Left forelimb (tissue), 1 donor: ENCODE measurements at regions not wholly inside any gene's neighbourhood (a gene's known extent, or its start where the extent isn't known, plus 50 kb on each side); places are given as distances from the start of the nearest gene placed in this dataset.

Experiments used
- DNase-seq: peaks from one replicate; pipeline ENCODE4 v3.0.0-alpha.2; 2018; ENCODE audit warnings: low spot score

DNA sequence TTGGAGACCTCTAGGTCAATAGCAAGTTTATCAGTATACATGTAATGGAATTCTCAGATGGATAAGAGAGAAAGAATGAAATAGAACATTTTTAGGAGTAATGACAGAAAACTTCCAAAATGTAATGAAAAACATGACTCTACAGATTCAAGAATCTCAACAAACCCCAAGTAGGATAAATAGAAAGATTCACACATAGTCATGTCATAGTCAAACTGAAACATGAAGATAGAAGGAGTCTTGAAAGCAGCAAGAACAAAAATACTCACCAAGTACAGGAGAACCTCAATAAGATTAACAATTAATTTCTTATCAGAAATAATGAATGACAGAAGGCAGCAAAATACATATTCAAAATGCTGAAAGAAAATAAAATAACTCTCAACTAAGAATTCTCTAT lies 164.5 kb downstream of the SPATA31D1 start:
- no peak for DNase-seq

DNA sequence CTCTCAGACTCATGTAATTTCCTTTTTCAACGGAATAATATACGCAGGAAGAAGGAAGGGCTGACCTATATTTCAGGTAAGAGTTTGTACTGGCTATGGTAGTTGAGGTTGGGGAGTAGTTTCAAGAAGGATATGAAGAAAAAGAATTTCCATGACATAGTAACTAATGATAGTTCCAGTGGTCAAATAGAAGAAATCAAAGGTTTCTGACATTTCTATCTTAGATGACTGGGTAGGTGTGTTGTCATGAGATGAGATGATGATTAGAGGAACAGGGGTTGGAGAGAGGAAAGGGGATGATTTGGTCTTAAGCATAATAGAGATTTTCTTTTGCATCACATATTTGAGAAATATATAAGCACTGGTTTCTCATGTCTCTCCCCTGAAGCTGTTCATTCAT lies 166.0 kb downstream of the SPATA31D1 start:
- DNase-seq: no peak

DNA sequence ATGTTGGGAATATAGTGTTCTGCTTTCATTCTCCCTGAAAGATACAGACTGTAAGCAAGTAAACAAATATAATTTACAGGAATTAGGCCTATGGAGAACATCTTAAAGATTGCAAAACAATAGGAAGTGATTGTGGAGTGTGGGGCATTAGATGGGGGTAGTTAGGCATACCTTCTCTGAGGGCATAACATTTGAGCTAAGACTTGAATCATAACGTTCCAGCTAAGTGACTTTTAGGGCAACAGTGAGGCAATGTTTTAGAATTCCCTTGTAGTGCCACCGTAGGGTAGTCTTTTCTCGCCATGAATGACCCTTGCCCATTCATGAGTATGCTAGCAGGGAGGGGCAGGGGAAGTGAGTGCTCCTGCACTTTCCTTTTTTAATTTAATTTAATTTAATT lies 173.3 kb downstream of the SPATA31D1 start:
- no peak for DNase-seq

DNA sequence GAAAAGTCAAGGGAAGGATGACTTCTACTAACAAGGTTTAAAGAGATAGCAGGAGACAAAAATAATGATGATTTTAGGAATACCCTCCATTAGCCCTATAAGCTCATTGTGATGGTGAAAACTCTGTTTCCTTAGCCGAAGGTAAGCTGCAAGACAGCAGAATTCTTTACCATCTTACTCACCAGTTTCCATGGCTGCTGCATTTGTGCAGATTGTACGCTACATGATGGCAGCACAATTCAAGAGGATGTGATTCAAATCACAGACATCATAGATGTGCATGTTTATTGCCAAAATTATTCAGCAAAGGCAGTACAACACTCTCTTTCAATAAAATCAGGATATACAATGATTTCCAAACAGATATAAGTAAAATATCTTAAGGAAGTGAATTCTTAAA lies 175.6 kb downstream of the SPATA31D1 start:
- DNase-seq: no peak

DNA sequence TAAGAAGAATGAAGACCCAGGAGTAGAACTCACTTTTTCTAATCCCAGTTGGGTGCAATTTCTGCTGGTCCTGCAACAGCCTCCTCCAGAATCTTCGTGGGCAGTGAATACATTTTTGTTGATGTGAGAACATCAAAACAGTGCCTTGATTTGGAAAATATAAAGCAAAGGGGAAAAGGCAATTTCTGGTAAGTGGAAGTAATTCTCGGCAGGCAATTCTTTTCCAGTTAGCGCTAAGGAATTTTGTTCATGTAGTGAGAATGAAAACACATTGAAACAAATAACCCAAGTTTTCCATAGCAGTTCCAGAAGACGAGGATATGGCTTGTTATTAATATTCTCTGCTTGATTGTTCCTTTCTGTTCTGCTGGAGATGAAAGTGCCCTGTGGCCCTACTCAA lies 178.7 kb downstream of the SPATA31D1 start:
- no peak for DNase-seq

DNA sequence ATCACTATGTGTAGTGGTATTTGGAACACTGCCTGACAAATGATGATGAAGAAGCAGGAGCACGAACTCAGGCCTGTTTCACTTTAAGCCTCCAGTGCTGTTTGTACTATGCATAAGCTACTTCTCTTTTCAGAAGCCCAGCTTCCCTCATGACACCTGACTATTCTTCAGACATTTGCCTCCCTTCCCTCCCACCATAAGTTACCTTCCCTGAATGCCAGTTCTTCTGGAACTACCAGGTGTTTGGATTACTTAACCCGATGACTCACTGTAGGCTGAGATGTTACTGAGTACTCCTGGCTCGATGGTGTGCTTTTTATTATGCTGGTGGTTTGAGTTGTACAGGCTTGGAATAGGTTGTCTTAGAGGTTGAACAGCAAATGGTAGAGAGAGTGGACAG lies 180.0 kb downstream of the SPATA31D1 start:
- DNase-seq: no peak

DNA sequence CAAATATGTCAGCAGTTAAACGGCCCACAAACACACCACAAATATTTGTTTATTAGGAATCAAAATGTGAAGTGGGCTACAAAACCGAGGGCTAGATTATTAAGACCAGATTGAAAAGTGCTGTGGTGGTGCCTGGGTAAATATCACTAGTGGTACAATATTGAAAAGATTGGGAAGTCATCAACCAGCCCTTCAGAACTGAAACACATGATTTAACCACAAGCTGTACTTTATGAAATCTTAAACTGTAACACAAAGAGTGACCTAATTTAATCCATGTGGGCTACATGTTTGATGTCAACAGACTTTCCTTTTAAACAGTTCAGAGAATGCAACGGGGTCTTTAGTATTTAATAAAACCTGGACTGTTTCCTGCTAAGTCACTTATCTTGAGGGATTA lies 182.3 kb downstream of the SPATA31D1 start:
- no peak for DNase-seq

DNA sequence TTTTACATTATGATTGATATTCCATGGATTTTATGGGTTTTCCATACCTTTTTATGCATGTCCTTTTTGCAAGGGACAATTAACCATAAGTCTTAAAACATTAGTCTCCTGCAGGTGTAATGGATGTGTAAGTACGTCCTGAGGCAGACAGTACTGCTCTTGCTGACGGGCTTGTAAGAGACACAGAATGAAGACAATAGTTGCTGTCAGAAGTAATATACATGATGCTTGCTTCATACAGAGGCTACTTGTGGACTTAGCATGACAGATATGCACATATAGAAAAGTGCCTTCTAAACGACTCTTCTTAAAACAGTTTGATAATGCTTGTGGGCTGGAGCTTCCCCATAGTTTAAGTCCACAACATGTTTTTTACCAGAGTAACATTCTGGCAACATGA lies 182.7 kb downstream of the SPATA31D1 start:
- no peak for DNase-seq

DNA sequence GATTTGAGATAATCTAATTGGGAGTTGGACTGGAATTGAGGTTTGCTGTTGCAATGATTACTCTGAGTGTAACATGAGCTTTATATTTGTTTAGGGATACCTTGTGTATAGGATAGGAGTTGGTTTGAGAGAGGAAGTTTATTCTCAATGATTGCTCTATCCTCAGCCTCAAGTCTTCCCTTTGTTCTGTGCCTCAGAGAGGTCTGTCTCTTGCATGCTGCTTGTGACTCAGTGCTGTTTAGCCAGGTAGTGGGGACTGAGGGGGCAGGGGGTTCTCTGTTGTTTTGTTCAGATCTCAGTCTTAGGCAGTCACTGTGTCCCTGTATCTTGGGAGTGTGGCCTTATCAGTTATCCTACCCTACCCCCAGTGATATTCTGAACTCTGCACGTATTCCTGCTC lies 192.1 kb downstream of the SPATA31D1 start:
- no peak for DNase-seq

DNA sequence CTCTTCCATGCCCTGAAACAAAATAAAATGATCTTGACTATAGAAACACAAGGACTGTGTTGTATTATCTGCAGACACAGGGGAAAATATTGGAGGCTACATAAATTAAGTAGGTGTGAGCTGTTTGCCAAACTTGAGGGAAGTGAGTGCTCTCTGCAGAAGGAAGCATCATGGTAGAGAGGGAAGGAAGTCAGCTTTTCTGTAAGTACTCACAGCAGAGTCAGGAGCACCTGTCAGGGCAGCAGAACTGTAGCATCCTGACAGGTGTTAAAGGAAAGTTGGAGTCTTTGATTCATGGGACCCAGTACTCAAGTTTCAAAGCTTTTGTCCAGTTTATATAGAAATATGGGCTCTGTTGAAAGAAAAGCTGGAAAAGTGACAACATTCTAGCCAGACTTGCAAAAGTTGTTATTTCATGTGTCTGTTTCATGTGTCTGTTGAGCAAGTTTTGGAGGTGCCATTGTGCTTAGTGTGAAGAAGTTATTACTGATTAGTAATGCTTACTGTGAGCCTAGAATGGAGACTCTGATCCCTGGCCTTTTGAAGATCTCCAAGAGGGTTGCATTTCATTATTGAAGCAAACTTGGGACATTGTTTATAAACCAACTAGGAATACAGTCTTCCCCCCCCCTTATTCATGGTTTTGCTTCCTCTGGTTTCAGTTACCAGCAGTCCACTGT lies 194.7 kb downstream of the SPATA31D1 start:
- no peak for DNase-seq

DNA sequence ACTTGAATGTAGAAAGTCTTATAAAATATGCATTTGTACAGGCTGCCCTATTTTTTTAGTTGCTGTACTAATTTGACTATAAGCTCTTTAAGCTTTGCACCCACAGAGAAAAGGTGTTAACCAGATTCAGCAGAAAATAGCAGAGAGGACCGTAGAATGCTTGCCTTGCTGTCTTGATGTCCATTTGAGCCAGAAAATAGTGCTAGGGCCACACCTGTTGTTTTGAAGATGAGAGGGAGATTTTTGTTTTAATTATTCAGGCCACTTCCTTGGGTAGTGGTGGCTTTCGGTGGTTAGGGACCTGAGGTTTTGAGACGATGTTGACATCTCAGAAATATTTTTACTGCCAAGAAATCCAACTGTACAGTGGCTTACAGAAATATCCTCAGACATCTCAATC lies 196.0 kb downstream of the SPATA31D1 start:
- no peak for DNase-seq

DNA sequence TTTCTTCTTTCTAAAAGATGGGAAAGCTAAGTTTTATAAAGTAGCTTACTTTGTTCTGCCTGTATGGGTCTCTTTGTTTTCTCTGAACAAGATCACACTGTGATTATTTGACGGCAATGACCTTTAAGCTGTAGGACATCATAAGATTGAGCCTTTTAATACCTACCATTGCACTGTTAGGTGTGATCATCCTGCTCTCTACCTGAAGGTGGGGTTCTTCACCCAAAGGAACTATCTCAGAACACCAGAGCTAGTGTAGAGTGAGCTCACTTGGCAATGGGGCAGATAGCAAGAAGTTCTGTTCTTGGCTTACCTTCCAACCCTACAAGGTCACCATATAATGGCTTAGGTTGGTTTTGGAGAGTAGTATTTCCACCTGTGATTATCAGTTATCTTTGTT lies 200.2 kb downstream of the SPATA31D1 start:
- DNase-seq: no peak

DNA sequence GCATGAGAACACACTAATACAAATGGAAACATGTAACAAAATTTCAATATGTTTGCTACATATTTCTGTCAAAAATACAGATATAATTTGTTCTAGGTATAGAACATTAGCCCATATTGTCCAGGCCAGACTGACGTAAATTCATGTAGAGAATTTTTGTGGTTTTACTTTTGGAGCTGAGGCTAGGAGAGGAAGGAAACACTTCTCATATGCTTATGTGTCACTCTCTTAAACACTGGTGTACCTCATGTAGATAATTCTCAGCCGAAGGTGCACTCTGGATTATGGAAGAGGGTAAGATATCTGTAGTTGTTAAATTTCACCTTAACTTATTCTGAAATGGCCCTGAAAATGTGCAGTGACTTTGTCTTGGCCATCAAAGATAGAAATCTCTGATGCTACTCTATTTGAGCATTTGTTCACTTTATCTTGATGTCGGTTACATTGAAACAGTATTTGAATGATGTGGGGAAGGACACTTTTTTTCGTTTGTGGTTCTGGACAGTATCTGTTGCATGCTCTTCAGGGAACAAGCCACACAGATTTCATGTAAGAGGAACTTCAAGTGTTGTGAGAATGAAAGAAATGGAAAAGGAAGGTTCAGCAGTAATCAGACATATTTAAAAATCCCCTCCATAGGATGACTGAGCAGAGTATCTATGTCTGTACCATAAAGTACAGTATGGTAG lies 202.7 kb downstream of the SPATA31D1 start:
- no peak for DNase-seq

DNA sequence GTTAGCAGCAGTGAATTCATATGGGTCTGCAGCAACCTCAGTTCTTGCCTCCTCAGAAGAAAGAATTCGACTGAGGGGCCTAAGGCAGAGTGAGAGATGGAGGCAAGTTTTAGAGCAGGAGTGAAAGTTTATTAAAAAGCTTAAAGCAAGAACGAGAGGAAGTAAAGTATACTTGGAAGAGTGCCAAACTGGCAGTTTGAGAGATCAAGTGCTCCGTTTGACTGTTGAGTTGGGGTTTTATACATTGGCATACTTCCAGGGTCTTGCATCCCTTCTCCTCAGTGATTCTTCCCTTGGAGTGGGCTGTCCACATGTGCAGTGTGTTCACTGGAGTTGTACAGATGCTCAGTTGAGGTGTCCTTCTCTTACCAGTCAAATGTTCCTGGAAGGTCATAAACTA lies 203.6 kb downstream of the SPATA31D1 start:
- no peak for DNase-seq

DNA sequence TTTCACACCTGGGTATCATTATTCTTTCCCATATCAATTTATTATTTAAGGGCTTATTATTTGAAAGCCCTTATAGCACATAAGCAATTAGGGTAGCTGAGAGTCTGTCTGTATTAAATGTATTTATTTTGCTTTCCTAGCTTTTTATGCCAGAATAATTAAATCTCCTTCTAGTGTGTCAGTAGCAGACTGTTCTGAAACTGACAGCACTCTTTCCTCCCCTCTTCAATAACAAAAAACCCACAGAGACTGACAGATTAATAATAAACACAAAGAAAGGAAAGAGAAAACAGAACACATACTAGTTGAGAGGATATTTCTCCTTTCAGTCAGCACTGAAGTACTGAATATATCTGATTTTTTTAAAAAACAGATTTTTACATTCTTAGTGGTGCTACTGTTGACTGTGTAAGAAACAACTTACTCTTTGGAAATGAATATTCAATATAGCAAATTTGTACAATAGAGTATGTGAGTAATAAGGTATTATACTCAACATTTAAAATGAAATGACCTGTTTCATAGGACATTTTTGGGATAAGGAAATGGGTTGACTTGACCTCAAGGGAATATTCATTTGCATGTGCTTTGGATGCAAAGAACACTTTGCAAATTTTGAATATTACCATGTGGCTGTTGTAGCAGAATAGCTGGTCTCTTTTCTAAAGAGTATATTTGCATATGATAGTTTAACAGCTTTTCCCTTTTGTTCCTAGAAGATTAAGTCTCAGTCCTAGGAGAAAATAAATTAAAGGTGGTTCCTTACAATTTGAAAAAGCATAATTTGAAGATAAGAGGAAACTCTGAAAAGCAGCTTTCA lies 208.3 kb downstream of the SPATA31D1 start:
- DNase-seq: no peak

DNA sequence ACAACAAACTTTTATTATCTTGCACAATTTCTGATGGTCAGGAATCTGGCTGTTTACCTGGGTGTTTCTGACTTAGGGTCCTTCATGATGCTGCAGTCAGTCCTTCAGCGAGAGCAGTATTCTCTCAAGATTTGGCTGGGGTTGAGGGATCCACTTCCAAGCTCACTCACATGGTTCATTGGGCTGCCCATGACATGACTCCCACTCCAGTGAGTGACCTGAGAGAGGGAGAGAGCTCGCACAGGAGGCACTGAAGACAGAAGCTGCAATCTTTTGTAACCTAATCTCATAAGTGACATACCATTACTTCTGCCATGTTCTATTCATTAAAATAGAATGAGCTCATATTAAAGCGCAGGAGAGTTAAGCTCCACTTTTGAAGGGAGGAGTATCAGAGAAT lies 212.6 kb downstream of the SPATA31D1 start:
- DNase-seq: no peak

DNA sequence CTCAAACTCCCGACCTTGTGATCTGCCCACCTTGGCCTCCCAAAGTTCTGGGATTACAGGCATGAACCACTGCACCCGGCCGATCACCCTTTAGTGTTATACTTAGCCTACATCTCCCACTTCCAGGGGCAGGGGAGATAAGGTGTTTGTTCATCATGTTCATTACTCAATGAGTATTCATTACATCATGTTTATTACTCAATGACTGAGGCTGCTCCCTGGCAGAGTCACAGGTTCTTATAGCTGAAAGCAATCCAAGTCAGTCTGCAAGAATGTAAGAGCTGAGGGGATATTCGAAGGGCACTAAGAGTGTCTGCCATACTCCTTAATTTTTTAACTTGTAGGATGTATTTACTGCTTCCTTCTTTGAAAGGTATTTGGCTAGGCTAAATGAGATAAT lies 214.2 kb downstream of the SPATA31D1 start:
- DNase-seq: no peak

DNA sequence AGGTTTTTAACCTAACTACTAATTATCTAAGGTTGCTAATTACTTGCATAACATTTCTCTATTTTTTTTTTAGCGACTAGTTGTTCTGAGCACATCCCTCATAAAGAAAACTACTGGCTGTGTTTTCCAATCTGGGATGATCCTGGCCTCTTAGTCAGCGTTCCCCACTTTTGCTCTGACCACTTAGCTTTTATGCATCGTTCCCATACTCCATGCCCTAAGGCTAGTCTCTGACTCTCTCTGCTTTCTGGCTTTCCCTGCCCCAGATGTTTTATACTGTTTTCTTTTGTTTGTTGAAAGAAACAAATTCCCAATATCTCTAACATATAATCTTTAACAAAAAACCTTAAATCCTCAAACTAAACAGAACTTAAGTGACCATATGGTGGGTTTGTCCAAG lies 217.9 kb downstream of the SPATA31D1 start:
- DNase-seq: no peak

DNA sequence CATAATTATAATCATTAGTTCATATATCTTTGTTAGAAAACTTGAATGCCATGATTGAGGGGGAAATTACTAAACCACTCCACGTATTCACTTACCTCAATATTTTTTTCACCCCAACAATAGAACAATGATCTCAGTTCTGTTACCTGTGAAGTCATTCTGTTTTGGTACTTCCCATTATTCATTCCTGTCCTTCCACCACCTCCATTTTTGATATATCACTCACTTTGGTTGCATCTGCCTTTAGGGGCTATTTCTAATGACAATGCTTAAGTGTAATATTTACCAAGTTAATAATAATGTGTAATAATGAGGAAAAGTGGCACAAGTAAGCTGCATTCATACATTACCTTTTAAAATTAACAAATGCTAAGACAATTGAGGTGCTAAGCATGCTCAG lies 218.4 kb downstream of the SPATA31D1 start:
- DNase-seq: no peak

DNA sequence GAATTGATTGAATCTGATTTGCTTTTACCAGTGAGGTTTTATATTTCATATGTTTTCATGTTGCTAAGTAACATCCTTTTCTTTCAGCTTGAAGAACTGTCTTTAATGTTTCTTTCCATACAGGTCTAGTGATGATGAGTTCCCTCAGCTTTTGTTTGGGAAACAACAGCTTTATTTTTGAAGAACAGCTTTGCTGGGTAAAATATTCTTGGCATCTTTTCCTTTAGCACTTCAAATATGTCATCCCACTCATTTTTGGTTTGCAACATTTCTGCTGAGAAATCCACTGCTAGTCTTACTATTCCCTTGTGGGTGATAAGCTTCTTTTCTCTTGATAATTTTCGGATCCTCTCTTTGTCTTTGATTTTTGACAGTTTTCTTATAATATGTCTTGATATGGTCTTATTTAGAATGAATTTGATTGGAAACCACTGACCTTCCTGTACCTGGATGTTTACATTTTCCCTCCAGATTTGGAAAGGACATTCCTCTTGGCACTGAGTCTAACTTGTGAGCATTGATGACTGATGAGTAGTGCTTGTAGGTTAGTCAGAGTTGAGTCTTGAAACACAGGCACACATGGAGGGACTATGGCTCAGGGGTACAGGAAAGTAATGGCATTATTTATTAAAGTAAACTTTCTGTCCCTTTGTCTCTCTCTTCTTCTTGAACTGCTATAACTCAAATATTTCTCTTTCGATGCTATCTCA lies 220.3 kb downstream of the SPATA31D1 start:
- DNase-seq: no peak

DNA sequence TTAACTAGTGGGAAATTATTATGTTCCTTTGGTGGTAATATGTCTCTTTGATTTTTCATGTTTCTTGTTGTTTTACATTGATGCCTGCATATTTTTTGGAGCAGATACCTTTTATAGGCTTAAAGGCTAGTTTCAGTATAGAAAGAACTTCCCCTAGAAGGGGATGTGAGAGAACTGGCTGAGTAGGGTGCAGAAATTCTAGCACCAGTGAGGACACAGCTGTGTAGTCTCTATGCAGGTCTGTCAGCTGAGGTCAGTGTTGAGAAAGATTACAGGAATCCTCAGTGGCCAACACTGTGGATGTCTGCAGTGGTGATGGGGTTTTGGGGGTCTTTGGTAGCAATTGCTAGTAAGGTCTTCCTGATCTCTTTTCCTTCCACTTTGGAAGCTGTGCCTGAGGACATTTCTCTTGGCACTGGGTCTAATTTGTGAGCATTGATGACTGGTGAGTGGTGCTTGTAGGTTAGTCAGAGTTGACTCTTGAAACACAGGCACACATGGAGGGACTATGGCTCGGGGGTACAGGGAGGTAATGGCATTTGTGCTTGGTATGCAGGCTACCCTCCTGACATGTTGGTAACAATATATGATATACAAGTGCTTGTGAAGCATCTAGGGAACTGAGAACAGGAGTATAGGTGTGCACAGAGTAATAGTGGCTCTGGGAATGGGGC lies 221.4 kb downstream of the SPATA31D1 start:
- DNase-seq: no peak

DNA sequence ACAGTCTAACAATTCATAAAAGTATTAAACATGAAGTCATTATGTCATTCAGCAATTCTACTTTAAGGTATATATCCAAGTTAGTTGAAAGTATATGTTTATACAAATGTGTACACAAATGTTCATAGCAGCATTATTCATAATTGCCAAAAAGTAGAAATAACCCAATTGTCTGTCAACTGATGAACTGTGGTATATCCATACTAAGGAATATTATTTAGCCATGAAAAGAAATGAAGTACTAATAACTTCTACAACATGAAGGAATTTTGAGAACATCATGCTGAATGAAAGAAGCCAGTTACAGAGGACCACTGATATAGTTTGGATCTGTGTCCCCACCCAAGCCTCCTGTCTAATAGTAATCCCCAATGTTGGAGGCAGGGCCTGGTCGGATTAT lies 224.3 kb downstream of the SPATA31D1 start:
- DNase-seq: no peak
